DND-41 (cell line): ENCODE measurements at regions not wholly inside any gene's neighbourhood (a gene's known extent, or its start where the extent isn't known, plus 50 kb on each side); places are given as distances from the start of the nearest gene placed in this dataset.
"Not testable (repeated sequence)": the region's sequence is repeated elsewhere in the genome, so short reads cannot be mapped to it uniquely, and the experiment has no call there.

Source experiments
- ATAC-seq: fragments of 200-7000 bp; cut with Tn5 transposase; 3 replicates; pipeline ENCODE4 v1.9.1; 2021; ENCODE audit warnings: low read depth; ENCODE audit not compliant: insufficient read depth
- DNase-seq: peaks from one replicate; pipeline ENCODE4 v3.0.0-alpha.2; 2020
- H2AFZ ChIP-seq: 2 replicates; pipeline ENCODE4 v1.6.0; 2012; ENCODE audit warnings: low read depth, low read length
- H3K27ac ChIP-seq: 2 replicates; pipeline ENCODE4 v1.5.1; 2012; ENCODE audit warnings: low read length, inconsistent platforms
- H3K27me3 ChIP-seq: fragments of 200-600 bp; sonication (generic); 2 replicates; pipeline ENCODE4 v1.6.0; 2012; ENCODE audit warnings: low read length, mild to moderate bottlenecking, inconsistent platforms; ENCODE audit not compliant: insufficient read depth, poor library complexity
- H3K36me3 ChIP-seq: 2 replicates; pipeline ENCODE4 v1.5.1; 2012; ENCODE audit warnings: low read length, inconsistent platforms; ENCODE audit not compliant: insufficient read depth
- H3K4me1 ChIP-seq: 2 replicates; pipeline ENCODE4 v1.5.1; 2012; ENCODE audit warnings: mild to moderate bottlenecking, low read length; ENCODE audit not compliant: insufficient read depth
- H3K4me2 ChIP-seq: 2 replicates; pipeline ENCODE4 v1.6.0; 2012; ENCODE audit warnings: mild to moderate bottlenecking, moderate library complexity, low read length, inconsistent platforms; ENCODE audit not compliant: insufficient read depth
- H3K4me3 ChIP-seq, 2 experiments: fragments of 200-600 bp in 1 of 2; shearing (Covaris generic) in 1 of 2; 2 replicates each; pipeline ENCODE4 v1.5.1; 2012 to 2016; ENCODE audit warnings: inconsistent platforms in 2 of 2, low read length in 2 of 2, mild to moderate bottlenecking in 2 of 2, low read depth in 1 of 2, moderate library complexity in 1 of 2
- H3K79me2 ChIP-seq: 2 replicates; pipeline ENCODE4 v1.6.0; 2012; ENCODE audit warnings: low read length, inconsistent platforms; ENCODE audit not compliant: insufficient read depth
- H3K9ac ChIP-seq: 2 replicates; pipeline ENCODE4 v1.6.0; 2012; ENCODE audit warnings: low read depth, mild to moderate bottlenecking, inconsistent platforms, low read length, moderate library complexity
- H3K9me3 ChIP-seq: 2 replicates; pipeline ENCODE4 v1.5.1; 2012; ENCODE audit warnings: low read length, moderate library complexity, mild to moderate bottlenecking, inconsistent platforms; ENCODE audit not compliant: insufficient read depth, severe bottlenecking
- H4K20me1 ChIP-seq: 2 replicates; pipeline ENCODE4 v1.6.0; 2012; ENCODE audit warnings: low read length; ENCODE audit not compliant: insufficient read depth
- EZH2 ChIP-seq: IDR thresholded peaks from 3 replicates; pipeline ENCODE4 v1.6.1; 2012; ENCODE audit warnings: borderline replicate concordance, low read depth, mild to moderate bottlenecking, moderate library complexity, low read length, inconsistent platforms; ENCODE audit not compliant: severe bottlenecking
- TF ChIP-seq, protein P1 (sequence below): IDR thresholded peaks from 2 replicates; pipeline ENCODE4 v1.5.1; 2012; ENCODE audit warnings: borderline replicate concordance, low read length, moderate library complexity, mild to moderate bottlenecking; ENCODE audit not compliant: poor library complexity, severe bottlenecking; ENCODE audit errors: extremely low read depth

DNA sequence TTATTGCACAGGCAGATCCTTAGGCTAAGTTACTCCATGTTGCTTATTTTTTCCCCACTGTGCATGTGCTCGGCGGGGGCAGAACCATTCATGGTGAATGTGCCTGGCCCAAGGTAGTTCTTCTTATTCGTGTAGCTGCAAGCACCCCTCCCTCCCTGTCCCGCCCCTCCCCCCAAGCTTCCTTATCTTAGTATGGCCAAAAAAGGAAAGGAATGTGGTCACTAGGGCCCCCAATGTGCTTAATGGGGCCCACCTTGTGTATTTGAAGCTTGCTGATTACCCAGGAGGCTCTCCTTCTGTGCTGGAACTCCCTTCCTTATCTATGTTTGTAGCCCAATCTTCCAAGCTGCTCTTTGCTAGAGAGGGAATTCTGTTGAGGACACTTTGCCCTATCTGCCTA lies 1259.7 kb upstream of the RAG2 start:
- H3K4me2 ChIP-seq: no peak overlapping the region
- no peaks in the 10 kb centered on the region for H3K9me3 ChIP-seq
- TF ChIP-seq, protein P1, sequence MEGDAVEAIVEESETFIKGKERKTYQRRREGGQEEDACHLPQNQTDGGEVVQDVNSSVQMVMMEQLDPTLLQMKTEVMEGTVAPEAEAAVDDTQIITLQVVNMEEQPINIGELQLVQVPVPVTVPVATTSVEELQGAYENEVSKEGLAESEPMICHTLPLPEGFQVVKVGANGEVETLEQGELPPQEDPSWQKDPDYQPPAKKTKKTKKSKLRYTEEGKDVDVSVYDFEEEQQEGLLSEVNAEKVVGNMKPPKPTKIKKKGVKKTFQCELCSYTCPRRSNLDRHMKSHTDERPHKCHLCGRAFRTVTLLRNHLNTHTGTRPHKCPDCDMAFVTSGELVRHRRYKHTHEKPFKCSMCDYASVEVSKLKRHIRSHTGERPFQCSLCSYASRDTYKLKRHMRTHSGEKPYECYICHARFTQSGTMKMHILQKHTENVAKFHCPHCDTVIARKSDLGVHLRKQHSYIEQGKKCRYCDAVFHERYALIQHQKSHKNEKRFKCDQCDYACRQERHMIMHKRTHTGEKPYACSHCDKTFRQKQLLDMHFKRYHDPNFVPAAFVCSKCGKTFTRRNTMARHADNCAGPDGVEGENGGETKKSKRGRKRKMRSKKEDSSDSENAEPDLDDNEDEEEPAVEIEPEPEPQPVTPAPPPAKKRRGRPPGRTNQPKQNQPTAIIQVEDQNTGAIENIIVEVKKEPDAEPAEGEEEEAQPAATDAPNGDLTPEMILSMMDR: no peak
- no peak for TF ChIP-seq EZH2
- no peaks in the 10 kb centered on the region for H3K36me3 ChIP-seq
- no peaks in the 10 kb centered on the region for H3K4me1 ChIP-seq
- DNase-seq: no peak
- ATAC-seq: no peak
- H3K4me3 ChIP-seq: no peak overlapping the region
- no peaks in the 10 kb centered on the region for H3K79me2 ChIP-seq
- H3K27me3 ChIP-seq: no peaks in the 10 kb centered on the region
- H3K9ac ChIP-seq: no peak overlapping the region
- H2AFZ ChIP-seq: no peak overlapping the region
- no peaks in the 10 kb centered on the region for H4K20me1 ChIP-seq
- H3K27ac ChIP-seq: no peak overlapping the region

DNA sequence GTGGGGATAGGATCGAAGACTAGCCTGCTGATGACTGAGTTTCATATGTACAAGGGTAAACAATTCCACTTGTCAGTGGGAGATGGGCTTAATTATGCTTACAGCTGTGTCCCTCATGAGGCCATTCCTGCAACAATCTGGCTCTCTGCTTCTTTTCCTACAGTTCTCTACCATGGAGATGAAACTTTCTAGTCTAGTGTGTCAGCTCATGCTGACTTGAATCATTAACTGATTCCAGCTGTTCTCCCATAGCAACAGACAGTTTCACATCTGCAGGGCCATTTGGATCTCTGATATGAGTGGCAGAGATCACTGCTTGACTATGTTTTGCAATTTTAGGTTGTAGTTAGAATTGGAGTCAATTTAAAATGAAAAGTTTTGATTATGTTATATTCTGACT lies 1251.7 kb upstream of the RAG2 start:
- Histone ChIP-seq H3K79me2 (no peaks in the 10 kb centered on the region), H2AFZ (no peak overlapping the region)
- ATAC-seq: no peak

DNA sequence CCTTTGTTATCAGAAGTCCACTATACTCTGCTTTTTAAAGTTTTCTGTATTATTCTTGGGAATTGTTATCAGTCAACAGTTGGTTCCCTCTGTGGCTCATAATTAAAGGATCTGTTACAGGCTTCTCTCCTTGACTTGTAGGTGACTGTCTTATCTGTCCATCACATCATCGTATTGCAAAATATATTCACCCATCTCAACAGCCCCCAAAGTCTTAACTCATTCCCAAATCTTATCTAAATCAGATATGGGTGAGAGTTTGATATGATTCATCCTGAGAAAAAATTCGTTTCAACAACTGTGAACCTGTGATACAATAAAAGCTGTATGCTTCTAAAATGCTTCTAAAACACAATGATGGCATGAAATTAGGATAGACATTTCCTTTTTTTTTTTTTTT lies 1245.6 kb upstream of the RAG2 start:
- Histone ChIP-seq H2AFZ (no peak overlapping the region), H3K4me2 (no peak overlapping the region), H3K27me3 (no peaks in the 10 kb centered on the region), H3K9ac (no peak overlapping the region), H3K9me3 (no peaks in the 10 kb centered on the region), H3K27ac (no peak overlapping the region), H3K4me1 (no peaks in the 10 kb centered on the region), H3K79me2 (no peaks in the 10 kb centered on the region), H3K4me3 (no peak overlapping the region), H3K36me3 (no peaks in the 10 kb centered on the region), H4K20me1 (no peaks in the 10 kb centered on the region)
- DNase-seq (no peak), ATAC-seq (no peak)
- no peak for TF ChIP-seq EZH2
- TF ChIP-seq, protein P1: no peak

More for the DNA sequence above, 1251.7 kb upstream of the RAG2 start:
- Histone ChIP-seq H3K4me2 (no peak overlapping the region), H4K20me1 (no peaks in the 10 kb centered on the region), H3K9me3 (no peaks in the 10 kb centered on the region), H3K27ac (no peak overlapping the region), H3K4me3 (no peak overlapping the region), H3K36me3 (no peaks in the 10 kb centered on the region), H3K9ac (no peak overlapping the region), H3K27me3 (no peaks in the 10 kb centered on the region), H3K4me1 (no peaks in the 10 kb centered on the region)
- TF ChIP-seq, protein P1: no peak
- no peak for TF ChIP-seq EZH2
- no peak for DNase-seq

DNA sequence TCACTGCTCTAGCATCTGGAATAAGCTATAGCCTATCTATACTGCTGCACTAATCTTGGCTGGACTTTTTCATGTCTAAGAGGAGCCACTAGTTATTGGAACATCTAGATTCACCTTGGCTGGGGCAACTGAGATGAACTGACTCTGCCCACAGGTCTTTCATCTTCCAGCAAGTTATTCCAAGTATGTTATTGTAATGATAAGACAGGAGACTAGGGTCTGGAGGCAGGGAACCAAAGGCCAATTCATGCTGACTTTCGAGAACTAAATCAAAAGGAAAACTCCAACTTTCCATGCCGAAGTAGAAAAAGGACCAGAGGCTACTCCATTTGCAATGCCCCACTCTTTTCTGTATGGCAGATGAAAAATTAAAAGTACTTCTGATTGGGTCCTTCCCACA lies 1243.0 kb upstream of the RAG2 start:
- H3K9ac ChIP-seq: no peak overlapping the region
- H3K4me2 ChIP-seq: no peak overlapping the region
- H3K27ac ChIP-seq: no peak overlapping the region
- no peaks in the 10 kb centered on the region for H4K20me1 ChIP-seq
- DNase-seq: no peak
- H3K9me3 ChIP-seq: no peaks in the 10 kb centered on the region
- H3K4me3 ChIP-seq: no peak overlapping the region
- no peak overlapping the region for H2AFZ ChIP-seq
- no peak for TF ChIP-seq EZH2
- TF ChIP-seq, protein P1: no peak
- H3K27me3 ChIP-seq: no peaks in the 10 kb centered on the region
- no peak for ATAC-seq
- H3K36me3 ChIP-seq: no peaks in the 10 kb centered on the region
- H3K79me2 ChIP-seq: no peaks in the 10 kb centered on the region
- no peaks in the 10 kb centered on the region for H3K4me1 ChIP-seq

DNA sequence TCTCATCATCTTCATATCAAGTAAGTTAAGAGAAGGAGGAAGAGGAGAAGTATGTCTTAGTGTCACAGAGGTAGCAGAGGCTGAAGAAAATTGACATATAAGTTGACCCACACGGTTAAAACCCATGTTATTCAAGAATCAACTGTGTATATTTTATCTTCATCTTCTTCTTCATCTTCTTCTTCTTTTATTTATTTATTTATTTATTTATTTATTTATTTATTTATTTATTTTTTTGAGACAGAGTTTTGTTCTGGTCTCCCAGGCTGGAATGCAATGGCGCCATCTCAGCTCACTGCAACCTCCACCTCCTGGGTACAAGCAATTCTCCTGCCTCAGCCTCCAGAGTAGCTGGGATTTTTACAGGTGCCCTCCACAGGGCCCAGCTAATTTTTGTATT lies 1242.3 kb upstream of the RAG2 start:
- not testable (repeated sequence) for H2AFZ ChIP-seq, H3K79me2 ChIP-seq, H3K4me3 ChIP-seq, H4K20me1 ChIP-seq, H3K4me1 ChIP-seq, H3K9me3 ChIP-seq, H3K36me3 ChIP-seq, H3K9ac ChIP-seq, ATAC-seq, H3K4me2 ChIP-seq, H3K27me3 ChIP-seq, H3K27ac ChIP-seq, DNase-seq
